CD14-positive monocyte (primary cell): ENCODE measurements at regions not wholly inside any gene's neighbourhood (a gene's known extent, or its start where the extent isn't known, plus 50 kb on each side); places are given as distances from the start of the nearest gene placed in this dataset.

Experiments used
- DNase-seq, 3 donors: peaks; one replicate each; pipeline ENCODE4 v3.0.0-alpha.2; 2011 to 2022
- H2AFZ ChIP-seq: 2 replicates; pipeline ENCODE4 v1.6.0; 2012; ENCODE audit warnings: mild to moderate bottlenecking, low read depth, low read length, inconsistent platforms; ENCODE audit not compliant: insufficient read depth, poor library complexity, severe bottlenecking
- H3K27ac ChIP-seq, 2 donors: 1 replicate in 1 of 2; 2 replicates in 1 of 2; pipeline ENCODE4 v1.5.1; 2012 to 2013; ENCODE audit warnings: low read length in 2 of 2, control low read depth in 1 of 2, inconsistent platforms in 1 of 2, low read depth in 1 of 2, mild to moderate bottlenecking in 1 of 2
- H3K27me3 ChIP-seq, 2 donors: one replicate each; pipeline versions ENCODE4 v1.6.0 to v1.6.1; 2011 to 2013; ENCODE audit warnings: low read length in 2 of 2; ENCODE audit not compliant: control insufficient read depth in 2 of 2, insufficient read depth in 2 of 2
- H3K36me3 ChIP-seq, 2 donors: replicated peaks in 1 of 2; 1 replicate in 1 of 2; 2 replicates in 1 of 2; pipeline versions ENCODE4 v1.5.1 to v1.6.1; 2012 to 2013; ENCODE audit warnings: low read length in 2 of 2, control low read depth in 1 of 2, inconsistent platforms in 1 of 2, mild to moderate bottlenecking in 1 of 2; ENCODE audit not compliant: insufficient read depth in 2 of 2, control insufficient read depth in 1 of 2
- H3K4me1 ChIP-seq, 2 donors: 1 replicate in 1 of 2; 2 replicates in 1 of 2; pipeline versions ENCODE4 v1.5.1 to v1.6.1; 2012 to 2013; ENCODE audit warnings: low read length in 2 of 2, control low read depth in 1 of 2, inconsistent platforms in 1 of 2, mild to moderate bottlenecking in 1 of 2, moderate library complexity in 1 of 2; ENCODE audit not compliant: insufficient read depth in 2 of 2, control insufficient read depth in 1 of 2
- H3K4me2 ChIP-seq: replicated peaks from 2 replicates; pipeline ENCODE3; 2012; ENCODE audit warnings: low read length, moderate library complexity, mild to moderate bottlenecking; ENCODE audit not compliant: poor library complexity, severe bottlenecking; ENCODE audit errors: extremely low read depth
- H3K4me3 ChIP-seq, 3 experiments: fragments of 200-600 bp in 1 of 3; sonication (generic) in 1 of 3; replicated peaks in 1 of 3; 1 replicate in 2 of 3; 2 replicates in 1 of 3; pipeline ENCODE4 v1.5.1; 2011 to 2013; ENCODE audit warnings: low read length in 3 of 3, mild to moderate bottlenecking in 3 of 3, control low read depth in 2 of 3, low read depth in 2 of 3, inconsistent platforms in 1 of 3, moderate library complexity in 1 of 3
- H3K79me2 ChIP-seq: 2 replicates; pipeline ENCODE4 v1.6.0; 2012; ENCODE audit warnings: mild to moderate bottlenecking, control low read depth, inconsistent platforms, low read length, moderate library complexity; ENCODE audit not compliant: insufficient read depth
- H3K9ac ChIP-seq: 2 replicates; pipeline ENCODE4 v1.6.0; 2017; ENCODE audit warnings: low read length, mild to moderate bottlenecking; ENCODE audit not compliant: insufficient read depth, poor library complexity, severe bottlenecking
- H3K9me3 ChIP-seq, 2 donors: replicated peaks in 1 of 2; 1 replicate in 1 of 2; 2 replicates in 1 of 2; pipeline versions ENCODE4 v1.5.1 to v1.6.1; 2012 to 2013; ENCODE audit warnings: low read length in 2 of 2, control low read depth in 1 of 2; ENCODE audit not compliant: control insufficient read depth in 1 of 2, insufficient read depth in 1 of 2
- H4K20me1 ChIP-seq: 2 replicates; pipeline ENCODE4 v1.6.0; 2012; ENCODE audit warnings: mild to moderate bottlenecking, low read length, control low read depth, moderate library complexity; ENCODE audit not compliant: insufficient read depth
- H3K27ac Mint-ChIP-seq, 7 donors: one replicate each; pipeline ENCODE4 v1.8.0; 2020; ENCODE audit warnings: mild to moderate bottlenecking in 7 of 7, mixed read lengths in 7 of 7, moderate library complexity in 6 of 7, inconsistent platforms in 2 of 7
- H3K27me3 Mint-ChIP-seq, 3 donors: one replicate each; pipeline ENCODE4 v1.8.0; 2021 to 2022; ENCODE audit warnings: low read depth in 3 of 3, mild to moderate bottlenecking in 3 of 3, mixed read lengths in 3 of 3, moderate library complexity in 3 of 3, inconsistent platforms in 1 of 3
- H3K36me3 Mint-ChIP-seq, 2 donors: one replicate each; pipeline ENCODE4 v1.8.0; 2020; ENCODE audit warnings: mixed read lengths in 2 of 2, inconsistent platforms in 1 of 2, mild to moderate bottlenecking in 1 of 2
- H3K4me1 Mint-ChIP-seq: one replicate; pipeline ENCODE4 v1.8.0; 2020; ENCODE audit warnings: mild to moderate bottlenecking, mixed read lengths
- H3K4me3 Mint-ChIP-seq, 2 donors: one replicate each; pipeline ENCODE4 v1.8.0; 2020; ENCODE audit warnings: mild to moderate bottlenecking in 2 of 2, mixed read lengths in 2 of 2, moderate library complexity in 1 of 2
- H3K9me3 Mint-ChIP-seq, 7 donors: one replicate each; pipeline ENCODE4 v1.8.0; 2020 to 2022; ENCODE audit warnings: mixed read lengths in 7 of 7, mild to moderate bottlenecking in 6 of 7, moderate library complexity in 6 of 7, inconsistent platforms in 2 of 7
- CTCF ChIP-seq: fragments of 200-600 bp; IDR thresholded peaks from one replicate; pipeline ENCODE4 v1.8.0; 2022; ENCODE audit warnings: antibody characterized with exemption, mild to moderate bottlenecking
- WGBS: methylation state at CpG from one replicate; pipeline ENCODE4 v1.1.5; 2013; ENCODE audit warnings: missing lambda C conversion rate; ENCODE audit not compliant: insufficient coverage; 5-methylcytosine and 5-hydroxymethylcytosine counted together
- intact Hi-C, 2 donors: fragments of 100-400 bp; cut with micrococcal nuclease; formaldehyde crosslinking; loops; one replicate each; pipeline versions ENCODE4 v1.15.0 to v1.15.1; 2023

- Histone ChIP-seq H3K4me1 (no peaks in the 10 kb centered on the region), H3K9me3 (no peaks in the 10 kb centered on the region), H3K27ac (no peak overlapping the region), H2AFZ (no peak overlapping the region), H3K36me3 (no peaks in the 10 kb centered on the region), H3K27me3 (no peaks in the 10 kb centered on the region), H3K4me2 (no peak overlapping the region), H3K9ac (no peak overlapping the region), H3K4me3 (no peak overlapping the region), H4K20me1 (no peaks in the 10 kb centered on the region), H3K79me2 (no peaks in the 10 kb centered on the region)
- Mint-ChIP-seq H3K36me3 (no peaks in the 10 kb centered on the region), H3K4me3 (no peak overlapping the region), H3K9me3 (peaks cover 0 to 3% (median 0%) of the 10 kb centered on the region in 7 donors), H3K27me3 (peaks cover 0 to 7% (median 2%) of the 10 kb centered on the region in 3 donors), H3K4me1 (no peaks in the 10 kb centered on the region), H3K27ac (no peak overlapping the region)
- DNase-seq: no peak
- intact Hi-C loops: no loop called here
- no peak for TF ChIP-seq CTCF
- WGBS: 91% methylated on average over 8 of the region's 9 CpGs
These were observed 462.6 kb upstream of the MGMT start for GRCh38 chr10:129004398-129004797.

- no peak overlapping the region for H3K4me3 ChIP-seq
- H3K9me3 ChIP-seq: no peaks in the 10 kb centered on the region
- H3K9ac ChIP-seq: no peak overlapping the region
- no peak overlapping the region for H2AFZ ChIP-seq
- no peaks in the 10 kb centered on the region for H3K27me3 ChIP-seq
- H3K36me3 ChIP-seq: no peaks in the 10 kb centered on the region
- Mint-ChIP-seq H3K4me3 (no peak overlapping the region), H3K27ac (no peak overlapping the region), H3K27me3 (peaks cover 0 to 7% (median 2%) of the 10 kb centered on the region in 3 donors), H3K36me3 (no peaks in the 10 kb centered on the region), H3K9me3 (peaks cover 0 to 3% (median 0%) of the 10 kb centered on the region in 7 donors), H3K4me1 (no peaks in the 10 kb centered on the region)
- H4K20me1 ChIP-seq: no peaks in the 10 kb centered on the region
- H3K79me2 ChIP-seq: no peaks in the 10 kb centered on the region
- H3K4me2 ChIP-seq: no peak overlapping the region
- no peak for DNase-seq
- no peaks in the 10 kb centered on the region for H3K4me1 ChIP-seq
- intact Hi-C loops: no loop called here
- TF ChIP-seq CTCF: no peak
- 92% methylated on average over 5 of the region's 8 CpGs for WGBS
- no peak overlapping the region for H3K27ac ChIP-seq
These were observed 462.0 kb upstream of the MGMT start for GRCh38 chr10:129005080-129005479.
